LNCaP clone FGC (cell line): ENCODE measurements at regions not wholly inside any gene's neighbourhood (a gene's known extent, or its start where the extent isn't known, plus 50 kb on each side); places are given as distances from the start of the nearest gene placed in this dataset.

Experiments used
- DNase-seq: peaks from one replicate; pipeline ENCODE4 v3.0.0-alpha.2; 2011; ENCODE audit warnings: low read depth
- H3K4me3 ChIP-seq: 2 replicates; pipeline ENCODE4 v1.5.1; 2011; ENCODE audit warnings: mild to moderate bottlenecking, low read depth, low read length, control low read depth
- TF ChIP-seq, protein P1 (sequence below): IDR thresholded peaks from 2 replicates; pipeline ENCODE4 v1.5.1; 2012; ENCODE audit warnings: mild to moderate bottlenecking; ENCODE audit not compliant: control insufficient read depth, insufficient read depth; ENCODE audit errors: extremely low read depth

DNA sequence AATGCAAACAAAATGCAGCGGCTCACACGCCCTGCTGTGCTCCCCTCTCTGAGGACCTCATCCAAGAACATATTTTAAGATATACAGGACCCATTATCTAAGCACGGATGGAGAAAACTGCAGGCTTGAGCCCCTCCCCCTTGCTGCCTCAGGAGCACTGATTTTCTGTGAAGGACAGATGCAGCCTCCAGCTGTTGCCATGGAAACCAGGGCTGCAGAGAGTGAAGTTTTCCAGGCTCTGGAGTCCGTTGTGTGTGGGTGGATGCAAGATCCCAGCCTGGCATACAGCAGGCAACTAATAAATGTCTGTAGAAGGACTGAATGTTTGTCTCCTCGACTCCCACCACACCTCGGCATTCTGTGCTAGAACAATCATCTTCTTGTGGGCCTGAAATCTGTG lies 105.6 kb upstream of the PEG3 start:
- no peak for DNase-seq
- no peak overlapping the region for H3K4me3 ChIP-seq
- TF ChIP-seq, protein P1, sequence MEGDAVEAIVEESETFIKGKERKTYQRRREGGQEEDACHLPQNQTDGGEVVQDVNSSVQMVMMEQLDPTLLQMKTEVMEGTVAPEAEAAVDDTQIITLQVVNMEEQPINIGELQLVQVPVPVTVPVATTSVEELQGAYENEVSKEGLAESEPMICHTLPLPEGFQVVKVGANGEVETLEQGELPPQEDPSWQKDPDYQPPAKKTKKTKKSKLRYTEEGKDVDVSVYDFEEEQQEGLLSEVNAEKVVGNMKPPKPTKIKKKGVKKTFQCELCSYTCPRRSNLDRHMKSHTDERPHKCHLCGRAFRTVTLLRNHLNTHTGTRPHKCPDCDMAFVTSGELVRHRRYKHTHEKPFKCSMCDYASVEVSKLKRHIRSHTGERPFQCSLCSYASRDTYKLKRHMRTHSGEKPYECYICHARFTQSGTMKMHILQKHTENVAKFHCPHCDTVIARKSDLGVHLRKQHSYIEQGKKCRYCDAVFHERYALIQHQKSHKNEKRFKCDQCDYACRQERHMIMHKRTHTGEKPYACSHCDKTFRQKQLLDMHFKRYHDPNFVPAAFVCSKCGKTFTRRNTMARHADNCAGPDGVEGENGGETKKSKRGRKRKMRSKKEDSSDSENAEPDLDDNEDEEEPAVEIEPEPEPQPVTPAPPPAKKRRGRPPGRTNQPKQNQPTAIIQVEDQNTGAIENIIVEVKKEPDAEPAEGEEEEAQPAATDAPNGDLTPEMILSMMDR, result no peak

DNA sequence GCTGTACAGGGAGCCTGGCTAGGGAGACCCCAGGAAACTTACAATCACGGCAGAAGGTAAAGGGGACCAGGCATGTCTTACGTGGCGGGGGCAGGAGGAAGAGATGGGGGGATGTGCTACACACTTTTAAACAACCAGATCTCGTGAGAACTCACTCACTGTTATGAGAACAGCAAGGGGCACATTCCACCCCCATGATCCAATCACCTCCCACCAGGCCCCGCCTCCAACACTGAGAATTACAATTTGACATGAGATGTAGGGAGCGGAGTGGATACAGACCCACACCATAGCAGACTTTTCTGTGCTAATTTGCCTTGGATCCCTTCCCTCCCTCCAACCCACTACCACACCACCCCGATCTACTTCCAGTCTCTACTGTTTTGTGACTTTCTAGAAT lies 106.7 kb upstream of the PEG3 start:
- H3K4me3 ChIP-seq, result no peak overlapping the region
- DNase-seq, result no peak
- TF ChIP-seq, protein P1, result no peak

GRCh38 chr19:56949626-56950025 lies 109.1 kb upstream of the PEG3 start:
- no peak overlapping the region for H3K4me3 ChIP-seq
- no peak for DNase-seq
- TF ChIP-seq, protein P1, result no peak

GRCh38 chr19:56951672-56952071 lies 111.1 kb upstream of the PEG3 start:
- no peak for DNase-seq
- no peak overlapping the region for H3K4me3 ChIP-seq
- TF ChIP-seq, protein P1, result no peak

DNA sequence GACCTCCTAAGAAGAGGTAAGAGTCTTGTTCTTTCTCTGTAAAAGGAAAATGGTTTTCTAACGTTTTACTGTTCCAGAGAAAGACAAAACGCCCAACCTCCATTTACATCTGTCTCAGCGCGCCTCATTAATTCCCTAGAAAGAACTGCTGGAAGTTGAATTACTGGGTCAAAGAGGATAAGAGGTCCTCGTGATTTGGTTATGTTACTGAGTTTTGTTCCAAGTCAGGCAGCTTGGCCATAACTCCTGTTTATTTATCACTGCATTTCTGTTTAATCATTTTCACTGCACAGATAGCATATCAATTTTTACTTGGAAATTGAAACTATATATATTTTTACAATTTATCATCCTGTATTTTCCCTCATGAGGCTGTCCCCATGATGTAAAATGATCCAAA lies 112.9 kb upstream of the PEG3 start:
- DNase-seq, result no peak
- no peak overlapping the region for H3K4me3 ChIP-seq
- TF ChIP-seq, protein P1, result no peak

GRCh38 chr19:56955637-56956216 lies 115.2 kb upstream of the PEG3 start:
- no peak for DNase-seq
- TF ChIP-seq, protein P1, result no peak
- no peak overlapping the region for H3K4me3 ChIP-seq
